Endothelial cell of umbilical vein (primary cell): ENCODE measurements at regions not wholly inside any gene's neighbourhood (a gene's known extent, or its start where the extent isn't known, plus 50 kb on each side); places are given as distances from the start of the nearest gene placed in this dataset.
A peak's percentile ranks its signal among the peaks of the same experiment; 100 is the strongest.

Experiments
- BruUV-seq: library from RNA; stranded (reverse); fragments of 400-500 nt; replicated peaks from 2 replicates; lab custom pipeline; 2021; lab: Mats Ljungman, UMichigan
- CTCF ChIA-PET: fragments of 300-600, 350-600 bp; sonication (Branson Sonifier 250); formaldehyde crosslinking; loops from one replicate; lab custom pipeline; 2021; ENCODE audit warnings: antibody characterized with exemption, inconsistent platforms; lab: Charles Lee
- POLR2A ChIA-PET: fragments of 300-600, 350-600 bp; sonication (Branson Sonifier 250); formaldehyde crosslinking; loops from one replicate; lab custom pipeline; 2021; ENCODE audit warnings: antibody characterized with exemption, inconsistent platforms; lab: Charles Lee
- DNase-seq: peaks from one replicate; pipeline ENCODE4 v3.0.0-alpha.2; 2011; ENCODE audit warnings: low read depth, low spot score
- FAIRE-seq: peaks from 2 replicates; lab custom pipeline; 2011; peaks lifted over from hg19 to GRCh38; lab: Jason Lieb, UNC
- H2AFZ ChIP-seq: 2 replicates; pipeline ENCODE4 v1.6.0; 2012; ENCODE audit warnings: low read depth, low read length, control low read depth, inconsistent platforms
- H3K27ac ChIP-seq: 2 replicates; pipeline ENCODE4 v1.5.1; 2011; ENCODE audit warnings: low read depth, mild to moderate bottlenecking, control low read depth, low read length, moderate library complexity; ENCODE audit not compliant: insufficient read depth
- H3K27me3 ChIP-seq, 2 experiments: 2 replicates each; pipeline versions ENCODE4 v1.6.0 to v1.6.1; 2011; ENCODE audit warnings: low read length in 2 of 2, mixed read lengths in 1 of 2; ENCODE audit not compliant: control insufficient read depth in 2 of 2, insufficient read depth in 2 of 2
- H3K36me3 ChIP-seq, 2 experiments: 2 replicates in 1 of 2; 3 replicates in 1 of 2; pipeline ENCODE4 v1.5.1; 2011; ENCODE audit warnings: low read length in 2 of 2, mild to moderate bottlenecking in 1 of 2, moderate library complexity in 1 of 2; ENCODE audit not compliant: control insufficient read depth in 2 of 2, insufficient read depth in 2 of 2; ENCODE audit errors: extremely low read depth in 1 of 2
- H3K4me1 ChIP-seq: 3 replicates; pipeline ENCODE4 v1.5.1; 2011; ENCODE audit warnings: mild to moderate bottlenecking, low read length; ENCODE audit not compliant: control insufficient read depth, insufficient read depth; ENCODE audit errors: extremely low read depth
- H3K4me2 ChIP-seq: 2 replicates; pipeline ENCODE4 v1.6.1; 2011; ENCODE audit warnings: low read length, control low read depth, mixed read lengths; ENCODE audit not compliant: insufficient read depth
- H3K4me3 ChIP-seq, 3 experiments: fragments of 200-600 bp in 1 of 3; sonication (generic), shearing (Covaris generic) in 1 of 3; replicated peaks in 1 of 3; 2 replicates each; pipeline ENCODE4 v1.5.1; 2011 to 2016; ENCODE audit warnings: control low read depth in 3 of 3, low read length in 3 of 3, mild to moderate bottlenecking in 2 of 3, inconsistent platforms in 1 of 3, low read depth in 1 of 3, moderate library complexity in 1 of 3; ENCODE audit not compliant: insufficient read depth in 1 of 3
- H3K79me2 ChIP-seq: 2 replicates; pipeline ENCODE4 v1.6.0; 2012; ENCODE audit warnings: low read length, inconsistent platforms; ENCODE audit not compliant: control insufficient read depth, insufficient read depth
- H3K9ac ChIP-seq: replicated peaks from 2 replicates; pipeline ENCODE3; 2011; ENCODE audit warnings: low read length, control low read depth; ENCODE audit not compliant: insufficient read depth; ENCODE audit errors: extremely low read depth
- H3K9me1 ChIP-seq: replicated peaks from 3 replicates; pipeline ENCODE4 v1.6.0; 2011; ENCODE audit warnings: mild to moderate bottlenecking, low read length; ENCODE audit not compliant: control insufficient read depth, insufficient read depth; ENCODE audit errors: extremely low read depth
- H3K9me3 ChIP-seq: replicated peaks from 2 replicates; pipeline ENCODE4 v1.5.1; 2012; ENCODE audit warnings: low read length, inconsistent platforms; ENCODE audit not compliant: control insufficient read depth, insufficient read depth
- H4K20me1 ChIP-seq: replicated peaks from 2 replicates; pipeline ENCODE3; 2011; ENCODE audit warnings: mild to moderate bottlenecking, low read length; ENCODE audit not compliant: control insufficient read depth, insufficient read depth; ENCODE audit errors: extremely low read depth
- CTCF ChIP-seq, 2 donors: IDR thresholded peaks; 1 replicate in 1 of 2; 2 replicates in 1 of 2; pipeline ENCODE4 v1.5.1; 2011; ENCODE audit warnings: low read length in 2 of 2, mild to moderate bottlenecking in 2 of 2, moderate library complexity in 2 of 2, control low read depth in 1 of 2, inconsistent platforms in 1 of 2, low read depth in 1 of 2; ENCODE audit not compliant: insufficient read depth in 1 of 2; ENCODE audit errors: extremely low read depth in 1 of 2
- EZH2 ChIP-seq: IDR thresholded peaks from 2 replicates; pipeline ENCODE4 v1.6.1; 2012; ENCODE audit warnings: borderline replicate concordance, low read depth, mild to moderate bottlenecking, moderate library complexity, low read length, inconsistent platforms; ENCODE audit not compliant: severe bottlenecking
- FOS ChIP-seq: IDR thresholded peaks from 2 replicates; pipeline ENCODE4 v1.6.1; 2011; ENCODE audit warnings: mild to moderate bottlenecking, low read length, moderate library complexity, borderline replicate concordance; ENCODE audit not compliant: insufficient read depth
- GATA2 ChIP-seq: IDR thresholded peaks from 2 replicates; pipeline ENCODE4 v1.7.0; 2011; ENCODE audit warnings: low read depth, mild to moderate bottlenecking, moderate library complexity, mixed read lengths, low read length; ENCODE audit not compliant: insufficient read length, insufficient read depth
- MAX ChIP-seq: IDR thresholded peaks from 2 replicates; pipeline ENCODE4 v1.6.1; 2011; ENCODE audit not compliant: insufficient read depth, insufficient read length
- MYC ChIP-seq: IDR thresholded peaks from one replicate; pipeline ENCODE4 v1.6.1; 2011; ENCODE audit warnings: mild to moderate bottlenecking, low read depth, low read length
- POLR2A ChIP-seq: IDR thresholded peaks from 2 replicates; pipeline ENCODE4 v1.6.1; 2012; ENCODE audit warnings: low read depth, mild to moderate bottlenecking, control low read depth, low read length
- POLR2AphosphoS5 ChIP-seq: IDR thresholded peaks from 2 replicates; pipeline ENCODE4 v1.6.1; 2012; ENCODE audit warnings: low read depth, mild to moderate bottlenecking, control low read depth, low read length, moderate library complexity; ENCODE audit not compliant: insufficient read depth
- dilution Hi-C: fragments of 300-500 bp; cut with MboI; formaldehyde crosslinking; loops from one replicate; pipeline ENCODE4 v1.15.0; 2019; ENCODE audit warnings: low sequenced_read_pairs; ENCODE audit not compliant: extremely low pct_ligation_motif_present
- intact Hi-C: fragments of 100-400 bp; cut with micrococcal nuclease; formaldehyde crosslinking; loops from one replicate; pipeline ENCODE4 v1.10.0; 2022

DNA sequence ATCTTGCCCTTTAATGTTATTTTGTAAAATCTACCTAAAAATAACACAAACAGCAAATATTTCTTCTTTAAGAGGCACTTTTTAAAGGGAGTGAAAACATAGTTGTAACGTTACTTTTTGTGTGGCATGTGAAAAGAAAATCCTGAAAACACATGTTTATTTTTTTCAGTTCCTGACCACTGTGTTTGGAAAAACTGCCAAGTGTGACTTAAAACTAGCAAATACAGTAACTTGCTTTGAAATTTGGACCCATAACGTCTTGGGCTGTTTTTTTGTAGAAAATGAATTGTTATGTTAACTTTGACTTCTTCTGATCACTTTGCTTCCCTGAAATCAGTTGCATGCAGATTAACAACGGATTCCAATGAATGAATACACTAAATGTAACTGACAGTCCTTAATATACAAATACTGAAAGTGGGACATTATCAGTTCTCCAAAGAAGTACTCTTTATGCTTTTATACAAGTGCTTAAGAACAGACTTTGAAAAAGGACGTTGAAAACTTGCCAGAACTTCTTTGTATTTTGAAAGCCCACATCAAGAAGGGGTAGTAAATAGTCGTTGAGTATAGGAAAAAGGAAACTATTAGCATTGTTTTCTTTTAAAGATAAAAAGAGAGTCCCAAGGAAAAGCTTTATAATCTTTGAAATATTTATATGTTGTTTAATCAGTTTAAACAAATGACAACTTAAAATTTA, 96.1 kb upstream of the ZEB2 start:
- ChIA-PET CTCF (interaction anchor here (1.0 kb wide), 1 partner anchor 9 kb away, joined by 3 read pairs; no protein-coding TSS in a partner anchor), POLR2A (no interaction called here)
- no peaks in the 10 kb centered on the region for H3K4me1 ChIP-seq
- no peak overlapping the region for H2AFZ ChIP-seq
- DNase-seq (peak; percentile 56), FAIRE-seq (no peak)
- H3K9me1 ChIP-seq = no peaks in the 10 kb centered on the region
- H4K20me1 ChIP-seq = no peaks in the 10 kb centered on the region
- H3K27ac ChIP-seq = no peak overlapping the region
- H3K27me3 ChIP-seq = no peaks in the 10 kb centered on the region
- no peaks in the 10 kb centered on the region for H3K36me3 ChIP-seq
- no peaks in the 10 kb centered on the region for H3K9me3 ChIP-seq
- dilution Hi-C loops = no loop called here
- no peaks in the 10 kb centered on the region for H3K79me2 ChIP-seq
- no peak overlapping the region for H3K9ac ChIP-seq
- TF ChIP-seq POLR2AphosphoS5 (no peak), POLR2A (no peak), EZH2 (no peak), MAX (no peak), GATA2 (no peak), FOS (no peak)
- no TSS peak for BruUV-seq
- H3K4me3 ChIP-seq = no peak overlapping the region
- no peak overlapping the region for H3K4me2 ChIP-seq
- intact Hi-C loops = no loop called here

- Histone ChIP-seq H3K4me3 (no peak overlapping the region), H3K9me1 (no peaks in the 10 kb centered on the region), H3K4me2 (no peak overlapping the region), H3K4me1 (no peaks in the 10 kb centered on the region), H3K36me3 (no peaks in the 10 kb centered on the region), H2AFZ (no peak overlapping the region), H3K9ac (no peak overlapping the region), H3K27me3 (no peaks in the 10 kb centered on the region), H4K20me1 (no peaks in the 10 kb centered on the region), H3K9me3 (no peaks in the 10 kb centered on the region), H3K79me2 (no peaks in the 10 kb centered on the region), H3K27ac (no peak overlapping the region)
- ChIA-PET POLR2A (no interaction called here), CTCF (interaction anchor here (1.2 to 2.1 kb wide), 3 partner anchors 12 to 14 kb away, joined by 3 to 10 read pairs (median 4); no protein-coding TSS in a partner anchor)
- FAIRE-seq = no peak
- DNase-seq = no peak
- TF ChIP-seq EZH2 (no peak), GATA2 (no peak), CTCF (IDR thresholded peaks at IDR 0.05; ENCODE audit: extremely low read depth in 1 of 2, insufficient read depth in 1 of 2, low read depth in 1 of 2, low read length in 2 of 2) (no peak), MYC (no peak)
- dilution Hi-C loops = no loop called here
- intact Hi-C loops = no loop called here
- BruUV-seq = no TSS peak
Observed at GRCh38 chr2:144607891-144608521, 88.1 kb upstream of the ZEB2 start.
